A549 (cell line): ENCODE measurements at regions not wholly inside any gene's neighbourhood (a gene's known extent, or its start where the extent isn't known, plus 50 kb on each side); places are given as distances from the start of the nearest gene placed in this dataset.

Experiments used
- ATAC-seq, 2 experiments: fragments of 200-7000 bp in 1 of 2; fragments of >200 bp in 1 of 2; cut with Nextera tagmentation in 1 of 2; cut with Tn5 transposase in 1 of 2; 3 replicates each; pipeline versions ENCODE4 v1.8.0 to v1.9.1; 2018 to 2020; ENCODE audit warnings: mild to moderate bottlenecking in 1 of 2, moderate library complexity in 1 of 2
- CTCF ChIA-PET: fragments of 300-600 bp; sonication (Branson Sonifier 250); formaldehyde crosslinking; extraction: SDS; loops from one replicate; lab custom pipeline; 2021; ENCODE audit warnings: antibody characterized with exemption, inconsistent platforms; lab: Yijun Ruan, JAX
- POLR2A ChIA-PET: fragments of 350-600 bp; formaldehyde crosslinking; extraction: SDS; loops from one replicate; lab custom pipeline; 2021; ENCODE audit warnings: antibody characterized with exemption, inconsistent platforms; lab: Yijun Ruan, JAX
- DNase-seq, 2 experiments: peaks; one replicate each; pipeline versions ENCODE4 v3.0.0 to v3.0.0-alpha.2; 2011 to 2016; ENCODE audit warnings: low read depth in 1 of 2, low spot score in 1 of 2
- FAIRE-seq: peaks from 2 replicates; lab custom pipeline; 2011; peaks lifted over from hg19 to GRCh38; lab: Jason Lieb, UNC
- H3K27ac ChIP-seq, 2 experiments: fragments of >200 bp; sonication (Bioruptor Twin); formaldehyde crosslinking; 3 replicates each; pipeline ENCODE4 v1.5.1; 2016 to 2017
- H3K4me1 ChIP-seq: fragments of >200 bp; sonication (Bioruptor Twin); formaldehyde crosslinking; 3 replicates; pipeline ENCODE4 v1.6.1; 2016
- H3K4me2 ChIP-seq: fragments of >200 bp; sonication (Bioruptor Twin); formaldehyde crosslinking; 3 replicates; pipeline ENCODE4 v1.6.1; 2016
- H3K4me3 ChIP-seq: fragments of >200 bp; sonication (Bioruptor Twin); formaldehyde crosslinking; 3 replicates; pipeline ENCODE4 v1.5.1; 2016
- H3K9me3 ChIP-seq: fragments of >200 bp; sonication (Bioruptor Twin); formaldehyde crosslinking; 3 replicates; pipeline ENCODE4 v1.6.1; 2016
- BHLHE40 ChIP-seq: IDR thresholded peaks from 2 replicates; pipeline ENCODE4 v1.6.1; 2012; ENCODE audit warnings: low read depth, low read length, inconsistent platforms
- CBX2 ChIP-seq: fragments of 200-600 bp; sonication (generic); IDR thresholded peaks from 2 replicates; pipeline ENCODE4 v1.6.1; 2016; ENCODE audit warnings: low read depth, mild to moderate bottlenecking, borderline replicate concordance
- CEBPB ChIP-seq, 2 experiments: fragments of >200 bp in 1 of 2; sonication (Bioruptor Twin) in 1 of 2; formaldehyde crosslinking in 1 of 2; IDR thresholded peaks; 2 replicates each; pipeline ENCODE4 v1.6.1; 2012 to 2016
- CHD4 ChIP-seq: fragments of 200-600 bp; sonication (generic); IDR thresholded peaks from 2 replicates; pipeline ENCODE4 v1.6.1; 2016; ENCODE audit warnings: antibody characterized with exemption, mild to moderate bottlenecking, borderline replicate concordance
- CTCF ChIP-seq: fragments of >200 bp; sonication (Bioruptor Twin); formaldehyde crosslinking; IDR thresholded peaks from 3 replicates; pipeline ENCODE4 v1.5.1; 2016
- EHMT2 ChIP-seq: fragments of 200-600 bp; sonication (generic); IDR thresholded peaks from 2 replicates; pipeline ENCODE4 v1.6.1; 2016; ENCODE audit warnings: antibody characterized with exemption, low read depth, mild to moderate bottlenecking, moderate library complexity
- EP300 ChIP-seq, 2 experiments: fragments of >200 bp; sonication (Bioruptor Twin); formaldehyde crosslinking; IDR thresholded peaks; 2 replicates in 1 of 2; 3 replicates in 1 of 2; pipeline ENCODE4 v1.6.1; 2016 to 2017
- FOSL2 ChIP-seq, 2 experiments: fragments of 450-650 bp in 1 of 2; fragments of >200 bp in 1 of 2; sonication (Bioruptor Twin) in 1 of 2; formaldehyde crosslinking; IDR thresholded peaks; 2 replicates each; pipeline versions ENCODE4 v1.5.0 to v1.6.1; 2016 to 2020; ENCODE audit warnings: mild to moderate bottlenecking in 1 of 2, moderate library complexity in 1 of 2
- FOXS1 ChIP-seq: fragments of 250-450 bp; sonication (Bioruptor Pico); IDR thresholded peaks from 2 replicates; pipeline ENCODE4 v1.5.0; 2020; ENCODE audit warnings: mild to moderate bottlenecking, moderate library complexity
- JUN ChIP-seq, 2 experiments: fragments of >200 bp; sonication (Bioruptor Twin); formaldehyde crosslinking; IDR thresholded peaks; 2 replicates in 1 of 2; 3 replicates in 1 of 2; pipeline ENCODE4 v1.6.1; 2016 to 2017
- MAX ChIP-seq: IDR thresholded peaks from 2 replicates; pipeline ENCODE4 v1.6.1; 2012
- MYC ChIP-seq: IDR thresholded peaks from 2 replicates; pipeline ENCODE4 v1.6.1; 2012; ENCODE audit warnings: mild to moderate bottlenecking, inconsistent platforms, low read length, improper control_type of control experiment, borderline replicate concordance
- NFE2L2 ChIP-seq: fragments of 150-350 bp; conservative IDR thresholded peaks from 2 replicates; pipeline ENCODE4 v1.6.1; 2014; ENCODE audit warnings: low read length
- NPAS2 ChIP-seq: fragments of 250-450 bp; sonication (Bioruptor Pico); IDR thresholded peaks from 2 replicates; pipeline ENCODE4 v1.8.0; 2022; ENCODE audit warnings: mild to moderate bottlenecking, moderate library complexity, borderline replicate concordance
- PHF8 ChIP-seq: fragments of 200-600 bp; sonication (generic); IDR thresholded peaks from 2 replicates; pipeline ENCODE4 v1.6.1; 2016; ENCODE audit warnings: low read depth, mild to moderate bottlenecking, antibody characterized with exemption, moderate library complexity, borderline replicate concordance
- RARB ChIP-seq: fragments of 250-450 bp; sonication (Bioruptor Pico); IDR thresholded peaks from 2 replicates; pipeline ENCODE4 v1.8.0; 2021; ENCODE audit warnings: mild to moderate bottlenecking, moderate library complexity
- RCOR1 ChIP-seq: fragments of 150-350 bp; IDR thresholded peaks from 2 replicates; pipeline ENCODE4 v1.6.1; 2014; ENCODE audit warnings: antibody characterized with exemption, low read length, low read depth
- RNF2 ChIP-seq: fragments of 200-600 bp; sonication (generic); IDR thresholded peaks from 2 replicates; pipeline ENCODE4 v1.6.1; 2016; ENCODE audit warnings: low read depth, mild to moderate bottlenecking, antibody characterized with exemption, moderate library complexity, borderline replicate concordance
- SREBF2 ChIP-seq: fragments of 450-650 bp; IDR thresholded peaks from 2 replicates; pipeline ENCODE4 v1.6.1; 2014; ENCODE audit warnings: mild to moderate bottlenecking, moderate library complexity
- ZC3H11A ChIP-seq: fragments of 450-650 bp; IDR thresholded peaks from 2 replicates; pipeline ENCODE4 v1.6.1; 2014; ENCODE audit warnings: antibody characterized with exemption, mild to moderate bottlenecking
- ZFP36 ChIP-seq: fragments of 450-650 bp; IDR thresholded peaks from 2 replicates; pipeline ENCODE4 v1.6.1; 2014; ENCODE audit warnings: borderline replicate concordance; ENCODE audit not compliant: partially characterized antibody
- ZNF302 ChIP-seq: fragments of 250-450 bp; sonication (Bioruptor Pico); IDR thresholded peaks from 2 replicates; pipeline ENCODE4 v1.9.0; 2021; ENCODE audit warnings: inconsistent platforms, mild to moderate bottlenecking, moderate library complexity
- ZSCAN20 ChIP-seq: fragments of 250-450 bp; sonication (Bioruptor Pico); IDR thresholded peaks from 2 replicates; pipeline ENCODE4 v1.8.0; 2022; ENCODE audit warnings: mild to moderate bottlenecking, moderate library complexity
- WGBS: methylation state at CpG from one replicate; pipeline ENCODE4 v1.1.6; 2017; ENCODE audit errors: missing lambda C conversion rate; 5-methylcytosine and 5-hydroxymethylcytosine counted together
- TF ChIP-seq, protein P1 (sequence below): fragments of >200 bp; sonication (Bioruptor Twin); formaldehyde crosslinking; IDR thresholded peaks from 2 replicates; pipeline ENCODE4 v1.6.1; 2016
- TF ChIP-seq, protein P2 (sequence below): IDR thresholded peaks from 2 replicates; pipeline ENCODE4 v1.6.1; 2012; ENCODE audit warnings: low read depth, borderline replicate concordance
- TF ChIP-seq, protein P3 (sequence below): fragments of >200 bp; sonication (Bioruptor Twin); formaldehyde crosslinking; IDR thresholded peaks from 3 replicates; pipeline ENCODE4 v1.6.1; 2016

- Histone ChIP-seq H3K4me1 (no peaks in the 10 kb centered on the region), H3K4me3 (no peak overlapping the region), H3K9me3 (no peaks in the 10 kb centered on the region), H3K4me2 (no peak overlapping the region), H3K27ac (no peak overlapping the region)
- 90% methylated on average over 1 of the region's 1 CpG for WGBS
- TF ChIP-seq MAX, result no peak
- TF ChIP-seq FOSL2 (IDR thresholded peaks at IDR 0.05), result no peak
- no peak for TF ChIP-seq FOSL2 (CRISPR knock-in tag; IDR thresholded peaks at IDR 0.05)
- no peak for TF ChIP-seq ZSCAN20 (CRISPR knock-in tag)
- no peak for TF ChIP-seq CBX2
- no peak for TF ChIP-seq ZC3H11A
- no peak for TF ChIP-seq NPAS2 (CRISPR knock-in tag)
- TF ChIP-seq RARB (CRISPR knock-in tag), result no peak
- TF ChIP-seq FOXS1 (CRISPR knock-in tag), result no peak
- TF ChIP-seq NFE2L2, result no peak
- no peak for TF ChIP-seq PHF8
- FAIRE-seq (no peak), ATAC-seq (no peak), DNase-seq (no peak)
- ChIA-PET CTCF (interaction anchor here (1.1 kb wide), 1 partner anchor 174 kb away, joined by 3 read pairs; no protein-coding TSS in a partner anchor), POLR2A (no interaction called here)
Measured at GRCh38 chr10:57675125-57675524, 592.6 kb downstream of the IPMK start.

- ChIA-PET POLR2A (no interaction called here), CTCF (no interaction called here)
- H3K27ac ChIP-seq, result no peak overlapping the region
- DNase-seq (no peak), FAIRE-seq (no peak), ATAC-seq (no peak)
- H3K4me1 ChIP-seq, result no peaks in the 10 kb centered on the region
- 42% methylated on average over 2 of the region's 2 CpGs for WGBS
- H3K9me3 ChIP-seq, result no peaks in the 10 kb centered on the region
- H3K4me3 ChIP-seq, result no peak overlapping the region
- no peak for TF ChIP-seq EP300 (IDR thresholded peaks at IDR 0.05)
- TF ChIP-seq ZFP36, result no peak
- no peak for TF ChIP-seq MYC
- TF ChIP-seq CBX2, result no peak
- no peak for TF ChIP-seq SREBF2
- no peak for TF ChIP-seq ZNF302 (CRISPR knock-in tag)
- no peak for TF ChIP-seq RNF2
- TF ChIP-seq RCOR1, result no peak
- TF ChIP-seq CHD4, result no peak
- no peak for TF ChIP-seq PHF8
- TF ChIP-seq BHLHE40, result no peak
- TF ChIP-seq CTCF, result no peak
- TF ChIP-seq EHMT2, result no peak
- no peak for TF ChIP-seq CEBPB (IDR thresholded peaks at IDR 0.05)
- TF ChIP-seq, protein P1, sequence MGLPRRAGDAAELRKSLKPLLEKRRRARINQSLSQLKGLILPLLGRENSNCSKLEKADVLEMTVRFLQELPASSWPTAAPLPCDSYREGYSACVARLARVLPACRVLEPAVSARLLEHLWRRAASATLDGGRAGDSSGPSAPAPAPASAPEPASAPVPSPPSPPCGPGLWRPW, result no peak
- no peak for TF ChIP-seq FOXS1 (CRISPR knock-in tag)
- TF ChIP-seq NFE2L2, result no peak
- no peak for TF ChIP-seq JUN (IDR thresholded peaks at IDR 0.05)
- TF ChIP-seq, protein P2, sequence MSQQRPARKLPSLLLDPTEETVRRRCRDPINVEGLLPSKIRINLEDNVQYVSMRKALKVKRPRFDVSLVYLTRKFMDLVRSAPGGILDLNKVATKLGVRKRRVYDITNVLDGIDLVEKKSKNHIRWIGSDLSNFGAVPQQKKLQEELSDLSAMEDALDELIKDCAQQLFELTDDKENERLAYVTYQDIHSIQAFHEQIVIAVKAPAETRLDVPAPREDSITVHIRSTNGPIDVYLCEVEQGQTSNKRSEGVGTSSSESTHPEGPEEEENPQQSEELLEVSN, result no peak
- TF ChIP-seq, protein P3, sequence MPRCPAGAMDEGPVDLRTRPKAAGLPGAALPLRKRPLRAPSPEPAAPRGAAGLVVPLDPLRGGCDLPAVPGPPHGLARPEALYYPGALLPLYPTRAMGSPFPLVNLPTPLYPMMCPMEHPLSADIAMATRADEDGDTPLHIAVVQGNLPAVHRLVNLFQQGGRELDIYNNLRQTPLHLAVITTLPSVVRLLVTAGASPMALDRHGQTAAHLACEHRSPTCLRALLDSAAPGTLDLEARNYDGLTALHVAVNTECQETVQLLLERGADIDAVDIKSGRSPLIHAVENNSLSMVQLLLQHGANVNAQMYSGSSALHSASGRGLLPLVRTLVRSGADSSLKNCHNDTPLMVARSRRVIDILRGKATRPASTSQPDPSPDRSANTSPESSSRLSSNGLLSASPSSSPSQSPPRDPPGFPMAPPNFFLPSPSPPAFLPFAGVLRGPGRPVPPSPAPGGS, result no peak
- H3K4me2 ChIP-seq, result no peak overlapping the region
Measured at GRCh38 chr10:57673446-57673960, 594.2 kb downstream of the IPMK start.
